WI38 (cell line): ENCODE measurements at regions not wholly inside any gene's neighbourhood (a gene's known extent, or its start where the extent isn't known, plus 50 kb on each side); places are given as distances from the start of the nearest gene placed in this dataset.
"Not testable (repeated sequence)": the region's sequence is repeated elsewhere in the genome, so short reads cannot be mapped to it uniquely, and the experiment has no call there.

Experiments used
- H3K4me3 ChIP-seq: 2 replicates; pipeline ENCODE4 v1.5.1; 2011; ENCODE audit warnings: low read depth, mild to moderate bottlenecking, control low read depth, low read length
- TF ChIP-seq, protein P1 (sequence below): IDR thresholded peaks from 2 replicates; pipeline ENCODE4 v1.5.1; 2012; ENCODE audit warnings: low read depth, mild to moderate bottlenecking, control low read depth, low read length

- H3K4me3 ChIP-seq = no peak overlapping the region
- TF ChIP-seq, protein P1, sequence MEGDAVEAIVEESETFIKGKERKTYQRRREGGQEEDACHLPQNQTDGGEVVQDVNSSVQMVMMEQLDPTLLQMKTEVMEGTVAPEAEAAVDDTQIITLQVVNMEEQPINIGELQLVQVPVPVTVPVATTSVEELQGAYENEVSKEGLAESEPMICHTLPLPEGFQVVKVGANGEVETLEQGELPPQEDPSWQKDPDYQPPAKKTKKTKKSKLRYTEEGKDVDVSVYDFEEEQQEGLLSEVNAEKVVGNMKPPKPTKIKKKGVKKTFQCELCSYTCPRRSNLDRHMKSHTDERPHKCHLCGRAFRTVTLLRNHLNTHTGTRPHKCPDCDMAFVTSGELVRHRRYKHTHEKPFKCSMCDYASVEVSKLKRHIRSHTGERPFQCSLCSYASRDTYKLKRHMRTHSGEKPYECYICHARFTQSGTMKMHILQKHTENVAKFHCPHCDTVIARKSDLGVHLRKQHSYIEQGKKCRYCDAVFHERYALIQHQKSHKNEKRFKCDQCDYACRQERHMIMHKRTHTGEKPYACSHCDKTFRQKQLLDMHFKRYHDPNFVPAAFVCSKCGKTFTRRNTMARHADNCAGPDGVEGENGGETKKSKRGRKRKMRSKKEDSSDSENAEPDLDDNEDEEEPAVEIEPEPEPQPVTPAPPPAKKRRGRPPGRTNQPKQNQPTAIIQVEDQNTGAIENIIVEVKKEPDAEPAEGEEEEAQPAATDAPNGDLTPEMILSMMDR = no peak
Observed at GRCh38 chr2:3899536-3900155, 196.3 kb downstream of the DCDC2C start.

- TF ChIP-seq, protein P1 = no peak
- no peak overlapping the region for H3K4me3 ChIP-seq
Observed at GRCh38 chr2:3902131-3902530, 198.8 kb downstream of the DCDC2C start.

GRCh38 chr2:3904061-3904460 is 200.7 kb downstream of the DCDC2C start:
- TF ChIP-seq, protein P1 = no peak
- H3K4me3 ChIP-seq = no peak overlapping the region

- H3K4me3 ChIP-seq = not testable (repeated sequence)
Observed at GRCh38 chr2:3908498-3908897, 205.1 kb downstream of the DCDC2C start.

- no peak overlapping the region for H3K4me3 ChIP-seq
- TF ChIP-seq, protein P1 = no peak
Observed at GRCh38 chr2:3911882-3912455, 208.6 kb downstream of the DCDC2C start.

DNA sequence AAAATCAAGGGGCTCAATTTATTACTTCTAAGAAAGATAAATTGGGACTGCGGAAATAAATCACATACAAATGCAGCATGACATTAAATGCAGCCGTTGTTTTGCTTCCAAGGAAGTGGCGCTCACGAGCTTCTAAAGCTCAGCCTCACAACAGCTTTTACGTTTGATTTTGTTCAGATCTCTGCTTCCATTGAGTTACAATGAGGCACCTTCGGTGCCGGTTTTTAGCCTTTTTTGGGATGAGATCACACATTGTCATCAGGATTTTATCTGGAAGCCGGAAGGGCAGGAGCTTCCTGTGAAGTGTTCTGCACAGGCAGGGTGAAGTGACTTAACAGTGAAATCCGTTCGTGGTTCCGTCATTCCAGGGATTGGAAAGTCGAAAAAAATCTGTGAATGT is 209.8 kb downstream of the DCDC2C start:
- TF ChIP-seq, protein P1 = no peak
- H3K4me3 ChIP-seq = no peak overlapping the region

DNA sequence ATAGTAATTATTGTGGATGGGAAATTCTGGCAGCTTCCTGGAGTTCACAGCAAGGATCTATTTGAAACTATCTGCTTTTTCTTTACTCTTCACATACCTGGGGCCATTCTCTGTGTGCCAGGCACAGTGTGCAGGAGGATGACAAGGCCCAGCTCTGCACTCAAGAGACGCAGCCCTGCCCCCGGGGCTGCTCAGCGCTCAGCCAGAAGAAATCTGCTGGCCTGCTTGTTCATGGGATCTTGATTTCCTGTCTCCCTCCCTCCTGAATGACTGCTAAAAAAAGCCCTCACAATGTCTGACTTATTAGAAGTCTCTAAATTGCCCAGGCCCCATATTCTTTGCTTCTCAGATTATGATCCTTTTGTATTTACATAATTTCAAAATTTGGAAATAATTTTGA is 210.9 kb downstream of the DCDC2C start:
- TF ChIP-seq, protein P1 = no peak

DNA sequence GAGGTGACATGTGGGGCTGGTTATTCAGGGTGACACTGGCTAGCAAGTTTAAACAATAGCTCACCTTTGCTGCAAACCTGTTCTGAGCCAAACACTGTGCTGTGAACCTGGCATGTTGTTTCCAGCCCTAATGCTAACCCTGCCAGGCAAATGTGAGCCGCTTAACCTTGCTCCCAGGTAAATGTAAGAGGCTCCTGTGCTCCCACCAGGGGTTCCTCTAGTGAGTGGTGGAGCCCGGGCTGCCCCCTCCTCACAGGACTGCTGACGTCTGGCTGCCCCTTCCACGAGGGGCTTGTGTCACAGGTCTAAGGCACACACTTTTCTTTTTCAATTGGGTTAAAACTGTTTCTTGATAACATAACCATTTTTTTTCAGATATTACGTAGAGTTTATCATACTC is 223.7 kb downstream of the DCDC2C start:
- TF ChIP-seq, protein P1 = no peak

More for the DNA sequence above, 210.9 kb downstream of the DCDC2C start:
- no peak overlapping the region for H3K4me3 ChIP-seq

More for the DNA sequence above, 223.7 kb downstream of the DCDC2C start:
- no peak overlapping the region for H3K4me3 ChIP-seq
